ENCODE measurements at regions not wholly inside any gene's neighbourhood (a gene's known extent, or its start where the extent isn't known, plus 50 kb on each side); places are given as distances from the start of the nearest gene placed in this dataset.
A peak's percentile ranks its signal among the peaks of the same experiment; 100 is the strongest.
"Not testable (repeated sequence)": the region's sequence is repeated elsewhere in the genome, so short reads cannot be mapped to it uniquely, and the experiment has no call there.

DNA sequence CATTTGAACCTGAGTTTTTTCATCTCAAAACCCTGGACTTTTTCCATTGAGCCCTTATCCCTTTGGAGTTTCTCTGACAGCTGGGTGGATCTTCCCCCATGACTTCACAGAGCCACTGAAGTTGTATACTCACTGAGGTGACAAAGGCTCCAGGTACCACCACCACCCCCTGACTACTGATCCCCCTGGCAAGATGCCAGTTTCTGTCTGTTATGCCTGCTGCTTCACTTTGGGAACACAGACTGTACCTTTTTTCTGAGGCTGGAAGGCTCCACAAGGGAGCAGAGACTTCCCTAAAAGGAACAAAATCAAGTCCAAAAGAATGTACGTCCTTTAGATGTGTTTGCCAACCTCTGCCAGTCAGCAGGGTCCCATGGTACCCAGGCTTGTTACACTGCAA is 160.3 kb upstream of the JADE1 start:
- no peak for DNase-seq (ENCODE audit: low read depth)

DNA sequence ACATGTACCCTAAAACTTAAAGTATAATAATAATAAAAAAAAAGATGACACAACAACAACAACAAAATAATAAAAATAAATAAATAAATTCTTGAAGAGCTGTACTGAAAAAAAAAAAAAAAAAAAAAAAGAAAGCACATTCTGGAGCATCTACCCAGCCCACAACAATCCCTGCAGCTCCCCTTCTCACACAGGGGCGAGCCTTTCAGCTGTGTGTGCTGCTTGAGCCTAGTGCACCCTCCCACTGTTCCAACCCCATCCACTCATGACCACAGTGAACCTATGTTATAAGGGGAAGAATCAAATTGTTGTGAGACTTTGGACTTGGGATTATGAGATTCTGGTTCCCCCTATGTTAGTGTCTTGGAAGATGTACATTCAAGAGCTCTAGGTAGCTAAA is 161.5 kb upstream of the JADE1 start:
- no peak for DNase-seq (ENCODE audit: low read depth)

- not testable (repeated sequence) for DNase-seq (ENCODE audit: low read depth)
Observed at GRCh38 chr4:128646893-128647292, 162.6 kb upstream of the JADE1 start.

DNA sequence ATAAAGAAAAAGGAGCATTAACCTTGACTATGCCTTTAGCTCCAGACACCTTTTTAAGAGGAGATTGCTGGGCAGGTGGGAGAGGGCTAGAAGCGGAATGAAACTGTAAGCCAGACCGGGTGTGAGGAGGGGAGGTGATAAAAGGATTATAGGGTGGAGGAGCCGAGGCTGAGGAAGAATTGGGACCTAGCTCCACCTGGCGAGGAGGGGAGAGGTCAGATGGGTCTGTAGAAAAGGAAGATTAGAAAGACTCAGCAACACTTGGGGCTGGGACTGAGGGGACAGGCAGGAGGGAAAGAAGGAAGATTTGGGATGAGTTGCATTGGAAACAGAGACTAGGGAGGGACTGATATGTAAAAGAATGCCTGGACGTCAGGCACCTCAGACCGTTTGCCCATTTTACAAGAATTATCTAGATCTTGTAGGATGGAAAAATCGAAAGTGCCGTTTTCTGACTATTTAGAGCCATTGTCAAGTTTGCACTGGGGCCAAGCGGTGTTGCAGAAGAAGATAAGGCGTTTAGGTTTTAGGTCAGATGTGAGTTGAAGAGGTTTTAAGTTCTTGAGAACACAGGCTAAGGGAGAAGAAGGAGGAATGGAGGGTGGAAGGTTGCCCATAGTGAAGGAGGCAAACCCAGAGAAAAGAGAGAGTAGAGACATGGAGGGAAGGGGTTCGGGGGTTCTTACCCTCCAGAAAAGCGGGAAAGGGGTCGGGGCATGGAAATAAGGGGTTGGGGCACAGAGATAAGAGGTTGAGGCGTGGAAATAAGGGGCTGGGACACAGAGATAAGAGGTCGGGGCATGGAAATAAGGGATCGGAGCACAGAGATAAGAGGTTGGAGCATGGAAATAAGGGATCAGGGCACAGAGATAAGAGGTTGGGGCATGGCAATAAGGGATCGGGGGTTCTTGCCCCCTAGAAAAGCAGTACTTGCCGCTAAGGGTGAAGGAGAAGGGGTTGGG is 164.5 kb upstream of the JADE1 start:
- not testable (repeated sequence) for DNase-seq (ENCODE audit: low read depth)

DNA sequence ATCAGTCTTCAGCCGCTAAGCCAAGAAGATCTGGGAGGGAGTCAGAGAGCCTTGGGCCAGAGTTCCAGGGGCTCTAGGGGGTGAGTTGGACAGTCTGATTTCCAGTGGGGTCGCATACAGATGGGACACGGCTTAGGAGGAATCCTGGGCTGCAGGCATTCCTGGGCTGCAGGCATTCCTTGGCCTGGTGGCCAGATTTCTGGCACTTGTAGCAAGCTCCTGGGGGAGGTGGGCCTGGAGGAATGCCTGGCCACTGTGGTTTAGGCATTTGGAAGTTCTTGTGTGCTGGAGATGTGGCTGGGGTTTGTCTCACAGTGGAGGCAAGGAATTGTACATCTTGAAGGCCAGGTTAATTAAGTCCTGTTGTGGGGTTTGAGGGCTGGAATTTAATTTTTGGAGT is 165.4 kb upstream of the JADE1 start:
- peak; percentile 29 for DNase-seq (ENCODE audit: low read depth)

GRCh38 chr4:128641566-128641965 is 167.9 kb upstream of the JADE1 start:
- DNase-seq (ENCODE audit: low read depth), result not testable (repeated sequence)

- no peak for DNase-seq (ENCODE audit: low read depth)
Observed at GRCh38 chr4:128639541-128640270, 169.8 kb upstream of the JADE1 start.

DNA sequence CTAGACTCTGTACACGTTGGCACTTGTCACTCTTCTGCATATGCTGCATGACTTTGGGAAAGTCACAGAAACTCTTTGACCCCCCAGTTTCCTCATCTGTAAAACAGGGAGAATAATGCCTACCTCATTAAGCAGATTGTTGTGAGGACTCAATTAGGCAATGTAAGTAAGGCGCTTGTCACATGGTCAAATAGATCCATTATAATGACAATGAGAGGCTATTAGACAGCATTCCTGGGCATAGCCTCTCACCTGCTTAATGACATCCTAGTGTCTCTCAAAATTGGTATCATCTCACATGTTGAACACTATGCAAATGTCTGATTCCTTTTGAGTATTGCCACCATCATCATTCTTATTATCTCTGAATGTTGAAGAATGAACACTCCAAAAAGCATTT is 172.6 kb upstream of the JADE1 start:
- no peak for DNase-seq (ENCODE audit: low read depth)

DNA sequence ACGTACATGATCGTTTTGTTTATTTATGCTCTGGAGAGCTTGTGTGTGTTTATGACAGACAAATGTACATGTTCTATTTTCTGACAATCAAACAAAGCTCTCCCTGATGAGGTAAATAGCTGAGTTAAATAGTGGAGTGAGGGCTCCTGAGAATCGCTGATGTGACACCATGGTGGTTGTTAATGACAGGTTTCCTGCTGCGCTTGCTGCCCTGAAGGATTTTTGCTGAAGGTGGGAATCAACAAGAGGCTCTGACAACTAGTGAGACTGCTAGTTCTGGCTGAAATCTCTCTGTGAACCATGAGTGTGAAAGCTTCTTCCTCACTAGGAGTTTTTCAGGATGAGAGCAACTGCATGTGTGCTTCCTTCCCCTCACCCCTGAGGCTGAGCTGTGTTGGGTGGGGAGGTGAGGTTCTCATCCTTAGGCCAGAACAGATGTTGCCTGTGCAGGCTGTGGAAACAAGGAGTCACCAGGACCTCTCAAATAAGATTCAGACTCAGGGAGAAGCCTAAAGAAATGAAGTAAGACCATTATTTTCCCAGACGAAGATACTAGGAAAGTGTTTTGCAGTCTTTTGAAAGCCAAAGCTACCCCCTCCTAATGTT is 173.4 kb upstream of the JADE1 start:
- DNase-seq (ENCODE audit: low read depth), result no peak

GRCh38 chr4:128635141-128635954 is 174.2 kb upstream of the JADE1 start:
- DNase-seq (ENCODE audit: low read depth), result peak; percentile 51

- no peak for DNase-seq (ENCODE audit: low read depth)
Observed at GRCh38 chr4:128633067-128633466, 176.4 kb upstream of the JADE1 start.

- peak; percentile 27 for DNase-seq (ENCODE audit: low read depth)
Observed at GRCh38 chr4:128630871-128631270, 178.6 kb upstream of the JADE1 start.

- DNase-seq (ENCODE audit: low read depth), result no peak
Observed at GRCh38 chr4:128623508-128624215, 185.8 kb upstream of the JADE1 start.

DNA sequence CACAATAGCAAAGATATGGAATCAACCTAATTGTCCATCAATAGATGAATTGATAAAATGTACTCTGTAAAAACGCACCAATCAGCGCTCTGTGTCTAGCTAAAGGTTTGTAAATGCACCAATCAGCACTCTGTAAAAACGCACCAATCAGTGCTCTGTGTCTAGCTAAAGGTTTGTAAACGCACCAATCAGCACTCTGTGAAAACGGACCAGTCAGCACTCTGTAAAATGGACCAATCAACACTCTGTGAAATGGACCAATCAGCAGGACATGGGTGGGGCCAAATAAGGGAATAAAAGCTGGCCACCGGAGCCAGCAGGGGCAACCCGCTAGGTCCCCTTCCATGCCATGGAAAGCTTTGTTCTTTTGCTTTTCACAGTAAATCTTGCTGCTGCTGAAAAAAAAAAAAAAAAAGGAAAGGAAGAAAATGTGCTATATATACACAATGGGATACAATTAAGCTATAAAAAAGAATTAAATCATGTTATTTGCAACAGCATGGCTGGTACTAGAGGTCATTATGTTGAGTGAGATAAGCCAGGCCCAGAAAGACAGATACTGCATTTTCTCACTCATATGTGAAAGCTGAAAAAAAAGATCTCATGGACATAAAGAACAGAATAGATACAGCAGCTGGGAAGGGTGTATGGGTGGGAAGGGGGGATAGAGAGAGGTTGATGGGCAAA is 189.1 kb upstream of the JADE1 start:
- not testable (repeated sequence) for DNase-seq (ENCODE audit: low read depth)

DNA sequence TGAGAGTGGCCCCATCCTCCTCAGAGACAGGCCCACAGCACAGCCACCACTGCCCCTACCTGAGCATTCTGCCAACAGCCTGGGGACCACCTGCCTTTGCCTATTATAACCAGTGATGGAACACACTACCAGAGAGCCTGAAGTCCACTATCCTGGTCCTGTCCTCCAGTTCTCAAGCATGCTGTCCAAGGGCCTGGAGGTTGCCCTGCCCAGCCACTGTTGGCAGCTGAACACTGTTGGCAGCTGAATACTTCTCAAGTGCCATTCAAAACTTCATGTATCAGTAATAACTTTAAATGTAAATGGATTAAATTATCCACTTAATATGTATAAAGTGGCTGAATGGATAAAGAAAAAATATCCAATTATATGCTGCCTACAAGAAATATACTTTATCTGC is 194.3 kb upstream of the JADE1 start:
- DNase-seq (ENCODE audit: low read depth), result no peak

GRCh38 chr4:128608006-128608405 is 201.5 kb upstream of the JADE1 start:
- DNase-seq (ENCODE audit: low read depth), result no peak

DNA sequence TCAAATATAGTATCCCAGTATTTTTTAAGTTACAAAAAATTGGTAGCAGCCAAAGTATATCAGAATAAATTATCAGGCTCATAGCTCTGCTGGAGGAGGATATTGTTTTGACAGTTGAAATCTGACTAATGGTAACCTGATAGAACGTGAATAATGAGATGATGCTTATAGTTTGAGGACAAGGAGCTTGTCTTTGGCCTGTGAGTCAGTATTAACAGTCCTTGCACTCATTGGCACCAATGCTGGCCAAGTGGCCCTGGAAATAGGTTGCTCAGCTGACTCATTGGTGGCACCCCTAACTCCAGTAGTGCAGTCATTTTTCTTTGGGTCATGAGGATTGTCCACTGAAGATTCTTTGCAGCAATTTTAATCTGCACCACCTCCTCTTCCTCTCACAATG is 203.3 kb upstream of the JADE1 start:
- peak; percentile 41 for DNase-seq (ENCODE audit: low read depth)

DNA sequence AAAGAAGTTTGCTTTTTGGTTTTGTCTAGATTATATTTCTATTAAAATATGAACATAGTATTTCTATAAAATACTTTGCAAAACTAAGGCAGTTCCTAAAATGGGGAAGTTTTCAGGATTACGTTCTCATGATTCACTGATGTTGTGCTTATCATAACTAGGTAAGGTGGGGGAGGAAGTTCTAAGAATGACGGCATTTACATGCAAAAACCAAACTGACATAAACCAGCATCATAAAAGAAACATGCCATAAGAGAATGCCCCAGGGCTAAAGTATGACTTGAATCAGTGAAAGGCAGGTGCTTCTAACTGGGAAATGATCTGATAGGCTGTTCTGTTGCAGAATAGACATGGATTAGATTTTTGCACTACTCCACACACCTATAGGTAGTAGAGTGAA is 204.7 kb upstream of the JADE1 start:
- peak; percentile 80 for DNase-seq (ENCODE audit: low read depth)

GRCh38 chr4:128604204-128604603 is 205.3 kb upstream of the JADE1 start:
- DNase-seq (ENCODE audit: low read depth), result no peak

DNA sequence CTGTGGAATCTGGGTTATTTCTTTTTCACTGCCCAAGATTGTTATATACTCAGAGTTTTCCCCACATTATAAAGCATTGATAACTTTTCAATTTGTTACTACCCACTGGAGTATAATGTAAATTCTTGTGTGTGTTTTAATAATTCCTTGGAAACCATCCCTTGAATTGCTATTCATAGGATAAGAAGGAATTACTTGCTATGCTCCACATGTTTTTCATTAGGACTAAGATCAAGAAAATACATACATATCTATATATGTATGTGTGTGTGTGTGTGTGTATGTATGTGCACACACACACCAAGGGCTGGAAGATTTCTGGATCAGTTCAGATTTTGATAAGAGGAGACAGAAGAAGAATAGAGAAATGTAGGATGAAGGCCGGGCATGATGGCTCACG is 206.4 kb upstream of the JADE1 start:
- no peak for DNase-seq (ENCODE audit: low read depth)
